ENCODE measurements at regions not wholly inside any gene's neighbourhood (a gene's known extent, or its start where the extent isn't known, plus 50 kb on each side); places are given as distances from the start of the nearest gene placed in this dataset.

DNA sequence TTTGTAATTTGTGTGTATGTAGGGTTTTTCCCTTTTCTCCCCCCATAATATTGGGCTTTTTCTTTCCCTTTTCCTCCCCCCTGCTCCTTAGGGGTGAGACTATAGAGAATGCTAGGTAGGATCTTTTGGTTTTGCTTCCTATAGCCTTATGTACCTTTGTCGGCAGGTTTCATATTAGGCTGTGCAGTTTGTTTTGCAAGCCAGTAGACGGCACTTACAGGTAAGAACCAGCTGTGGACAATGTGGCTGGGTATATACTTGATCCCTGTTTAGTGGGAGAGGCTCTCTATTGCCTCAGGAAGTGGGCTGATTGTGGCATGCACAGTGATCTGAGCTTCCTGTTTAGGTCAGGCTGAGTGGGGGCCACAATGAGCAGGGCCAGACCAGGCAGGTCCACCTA lies 359.2 kb upstream of the OBI1 start:
- TF ChIP-seq, protein P1, sequence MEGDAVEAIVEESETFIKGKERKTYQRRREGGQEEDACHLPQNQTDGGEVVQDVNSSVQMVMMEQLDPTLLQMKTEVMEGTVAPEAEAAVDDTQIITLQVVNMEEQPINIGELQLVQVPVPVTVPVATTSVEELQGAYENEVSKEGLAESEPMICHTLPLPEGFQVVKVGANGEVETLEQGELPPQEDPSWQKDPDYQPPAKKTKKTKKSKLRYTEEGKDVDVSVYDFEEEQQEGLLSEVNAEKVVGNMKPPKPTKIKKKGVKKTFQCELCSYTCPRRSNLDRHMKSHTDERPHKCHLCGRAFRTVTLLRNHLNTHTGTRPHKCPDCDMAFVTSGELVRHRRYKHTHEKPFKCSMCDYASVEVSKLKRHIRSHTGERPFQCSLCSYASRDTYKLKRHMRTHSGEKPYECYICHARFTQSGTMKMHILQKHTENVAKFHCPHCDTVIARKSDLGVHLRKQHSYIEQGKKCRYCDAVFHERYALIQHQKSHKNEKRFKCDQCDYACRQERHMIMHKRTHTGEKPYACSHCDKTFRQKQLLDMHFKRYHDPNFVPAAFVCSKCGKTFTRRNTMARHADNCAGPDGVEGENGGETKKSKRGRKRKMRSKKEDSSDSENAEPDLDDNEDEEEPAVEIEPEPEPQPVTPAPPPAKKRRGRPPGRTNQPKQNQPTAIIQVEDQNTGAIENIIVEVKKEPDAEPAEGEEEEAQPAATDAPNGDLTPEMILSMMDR (IDR thresholded peaks at IDR 0.05): no peak
- no peak for TF ChIP-seq POLR2A (IDR thresholded peaks at IDR 0.05)
